GM18868 (cell line): ENCODE measurements at regions not wholly inside any gene's neighbourhood (a gene's known extent, or its start where the extent isn't known, plus 50 kb on each side); places are given as distances from the start of the nearest gene placed in this dataset.

Source experiments
- ATAC-seq: cut with Tn5 transposase; IDR thresholded peaks from one replicate; pipeline ENCODE4 v1.9.1; 2021; ENCODE audit warnings: mild to moderate bottlenecking, moderate library complexity; ENCODE audit not compliant: unreplicated experiment

DNA sequence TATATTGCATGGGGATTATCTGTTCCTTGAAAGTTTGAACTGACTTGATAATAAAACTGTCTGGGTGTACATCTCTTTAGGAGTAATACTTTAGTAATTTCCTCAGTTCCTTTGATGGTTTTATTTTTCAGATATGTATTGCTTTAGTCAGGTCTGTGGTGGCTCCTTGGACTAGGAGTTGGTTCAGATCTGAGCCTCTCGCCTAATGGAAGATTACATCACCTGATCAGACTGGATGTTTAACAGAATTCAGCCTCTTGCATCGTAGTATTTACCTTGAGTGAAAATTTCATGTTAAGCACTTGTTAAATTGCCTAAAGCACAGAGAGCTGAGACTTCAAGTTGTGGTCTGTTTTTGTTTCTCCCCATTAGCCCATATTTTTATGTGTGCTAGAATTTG is 267.3 kb downstream of the MAP2K4 start:
- no peak for ATAC-seq

DNA sequence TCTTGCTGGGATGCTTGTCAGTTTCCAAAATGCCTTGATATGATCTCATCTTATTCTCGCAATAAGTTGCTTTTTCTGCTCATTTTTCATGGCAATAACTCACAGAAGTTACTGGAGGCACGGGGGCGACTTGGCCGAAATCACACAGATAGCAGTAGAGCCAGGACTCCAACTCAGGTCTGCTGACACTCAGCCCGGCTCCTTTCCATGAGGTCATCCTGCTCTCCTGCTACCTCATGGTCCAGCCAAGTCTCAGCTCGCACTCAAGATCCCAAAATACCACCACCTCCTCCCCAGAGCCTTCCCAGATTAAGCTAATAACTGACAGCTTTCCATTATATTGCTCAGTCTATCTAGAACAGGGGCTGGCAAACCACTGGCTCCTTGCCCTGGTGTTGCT is 269.5 kb downstream of the MAP2K4 start:
- ATAC-seq, result no peak

DNA sequence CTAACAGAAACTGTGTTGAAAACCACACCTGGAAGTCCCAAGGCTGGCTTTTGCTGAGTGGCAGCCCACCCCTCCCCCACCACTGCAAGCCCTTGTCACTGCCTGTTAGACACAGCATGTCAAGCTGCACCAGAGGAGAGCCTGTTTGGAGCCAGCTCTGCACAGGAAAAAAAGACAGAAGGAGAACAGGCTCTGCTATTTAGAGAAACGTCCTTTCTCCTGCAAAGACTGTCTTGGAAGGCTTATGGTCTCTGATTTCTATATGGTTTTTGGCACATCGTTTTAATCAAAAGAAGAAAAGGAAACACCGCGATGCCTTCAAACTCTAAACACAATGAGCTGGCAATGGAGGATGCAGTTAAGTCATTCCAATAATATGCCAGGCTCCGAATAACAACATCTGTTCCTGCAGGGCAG is 275.5 kb downstream of the MAP2K4 start:
- no peak for ATAC-seq

GRCh38 chr17:12301551-12301950 is 280.9 kb downstream of the MAP2K4 start:
- ATAC-seq, result no peak

DNA sequence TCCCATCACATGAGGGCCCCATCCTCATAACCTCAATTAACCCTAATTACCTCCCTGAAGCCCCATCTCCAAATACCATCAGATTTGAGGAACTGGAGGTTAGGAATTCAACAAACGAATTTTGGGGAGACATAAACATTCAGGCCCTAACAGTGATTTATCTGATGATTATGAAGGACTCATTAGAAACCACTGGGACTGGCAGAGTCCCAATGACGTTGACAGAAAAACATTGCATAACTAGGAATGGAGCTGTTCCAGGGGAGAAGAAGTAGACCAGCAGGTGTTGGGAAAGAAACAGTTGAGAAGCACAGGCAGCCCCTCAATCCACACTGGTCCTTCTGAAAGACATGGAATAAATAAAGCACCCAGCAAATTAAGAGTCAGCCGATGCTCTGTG is 282.0 kb downstream of the MAP2K4 start:
- ATAC-seq, result no peak

GRCh38 chr17:12310811-12311210 is 290.1 kb downstream of the MAP2K4 start:
- no peak for ATAC-seq

GRCh38 chr17:12312692-12313091 is 292.0 kb downstream of the MAP2K4 start:
- ATAC-seq, result no peak

DNA sequence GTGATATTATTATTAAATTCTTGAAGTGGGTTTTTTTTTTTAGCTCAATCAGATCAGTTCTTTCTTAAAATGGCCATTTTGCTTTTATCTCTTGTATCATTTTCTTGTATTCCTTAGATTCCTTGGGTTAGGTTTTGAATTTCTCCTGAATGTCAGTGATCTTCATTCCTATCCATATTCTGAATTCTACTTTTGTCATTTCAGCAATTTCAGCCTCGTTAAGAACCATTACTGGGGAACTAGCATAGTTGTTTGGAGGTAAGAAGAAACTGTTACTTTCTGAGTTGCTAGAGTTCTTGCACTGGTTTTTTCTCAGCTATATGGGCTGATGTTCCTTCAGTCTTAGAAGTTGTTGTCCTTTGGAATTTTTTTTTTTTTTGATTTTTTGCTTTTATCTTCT is 293.1 kb downstream of the MAP2K4 start:
- no peak for ATAC-seq

GRCh38 chr17:12316021-12316420 is 295.3 kb downstream of the MAP2K4 start:
- ATAC-seq, result no peak

GRCh38 chr17:12318571-12319266 is 298.0 kb downstream of the MAP2K4 start:
- no peak for ATAC-seq

DNA sequence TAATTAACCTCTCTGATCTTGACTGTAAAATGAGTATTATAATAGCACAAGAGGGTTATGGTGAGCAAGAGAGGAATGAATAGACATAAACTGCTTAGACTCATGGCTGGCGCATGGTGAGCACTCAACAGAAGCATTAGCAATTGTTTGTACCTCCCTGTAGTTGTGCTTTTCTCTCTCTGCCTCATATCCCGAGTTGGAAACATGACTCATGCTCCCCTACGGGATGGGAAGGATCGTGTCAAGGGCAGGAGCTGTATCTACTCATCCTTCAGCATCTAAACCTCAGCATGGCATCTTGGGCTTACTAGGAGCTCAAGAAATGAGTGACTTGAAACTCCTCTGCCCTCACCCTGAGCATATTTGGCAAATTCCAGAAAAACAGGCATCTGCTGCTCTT is 299.6 kb downstream of the MAP2K4 start:
- ATAC-seq, result no peak

DNA sequence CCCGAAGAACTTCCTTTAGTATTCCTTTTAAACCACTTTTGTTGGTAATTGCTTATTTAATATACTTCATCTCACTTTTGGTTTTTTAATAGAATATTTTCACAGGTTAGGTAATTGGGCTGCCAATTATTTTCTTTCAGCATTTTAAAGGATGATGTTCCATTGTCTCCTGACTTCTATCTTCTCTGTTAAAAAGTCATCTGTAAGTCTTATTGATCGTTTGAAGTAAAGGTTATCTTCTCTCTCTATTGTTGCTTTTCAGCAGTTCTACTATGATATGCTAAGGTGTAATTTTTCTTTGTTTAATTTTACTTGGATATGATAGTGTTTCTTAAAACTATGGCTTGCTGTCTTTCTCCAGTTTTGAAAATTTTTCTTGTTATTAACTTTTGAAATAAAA is 307.5 kb downstream of the MAP2K4 start:
- no peak for ATAC-seq

- no peak for ATAC-seq
These were observed 309.8 kb downstream of the MAP2K4 start for GRCh38 chr17:12330456-12330855.

DNA sequence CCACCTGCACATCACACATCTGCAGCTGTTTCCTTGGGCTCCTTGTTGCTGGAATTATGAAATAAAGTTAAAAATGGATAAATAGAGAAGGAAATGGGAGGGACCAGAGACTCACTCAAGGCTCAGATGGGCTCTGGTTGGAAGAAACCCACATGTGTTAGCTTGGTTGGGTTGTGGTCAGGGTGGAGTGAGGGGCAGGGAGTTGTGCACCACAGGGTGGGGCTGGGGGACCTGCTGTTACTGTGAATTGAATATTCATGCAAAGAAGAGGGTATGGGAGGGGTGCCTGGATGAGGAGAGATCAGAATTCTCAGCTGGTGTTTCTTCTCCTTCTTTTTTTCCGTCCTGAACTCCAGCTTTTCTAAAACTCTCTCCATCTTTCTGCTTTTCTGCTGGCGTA is 320.7 kb downstream of the MAP2K4 start:
- ATAC-seq, result no peak

DNA sequence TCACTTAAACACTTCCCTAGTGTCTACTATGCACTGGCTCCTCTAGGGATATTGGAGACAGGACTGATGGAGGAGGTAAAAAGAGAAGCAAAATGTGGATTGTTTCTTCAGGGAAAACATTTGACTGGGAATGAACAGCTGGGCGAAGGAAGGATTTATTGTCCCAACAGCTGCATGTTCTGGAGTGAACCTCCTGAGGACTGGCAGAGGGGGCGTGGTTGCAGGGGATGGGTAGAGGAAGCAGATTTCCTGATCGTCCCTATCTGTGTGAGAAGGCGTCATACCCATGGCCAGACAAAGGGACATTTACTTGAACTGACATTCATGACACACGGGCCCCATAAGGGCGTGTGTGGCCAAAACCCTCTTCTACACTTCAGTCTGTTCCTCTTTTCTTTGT is 321.5 kb downstream of the MAP2K4 start:
- no peak for ATAC-seq

DNA sequence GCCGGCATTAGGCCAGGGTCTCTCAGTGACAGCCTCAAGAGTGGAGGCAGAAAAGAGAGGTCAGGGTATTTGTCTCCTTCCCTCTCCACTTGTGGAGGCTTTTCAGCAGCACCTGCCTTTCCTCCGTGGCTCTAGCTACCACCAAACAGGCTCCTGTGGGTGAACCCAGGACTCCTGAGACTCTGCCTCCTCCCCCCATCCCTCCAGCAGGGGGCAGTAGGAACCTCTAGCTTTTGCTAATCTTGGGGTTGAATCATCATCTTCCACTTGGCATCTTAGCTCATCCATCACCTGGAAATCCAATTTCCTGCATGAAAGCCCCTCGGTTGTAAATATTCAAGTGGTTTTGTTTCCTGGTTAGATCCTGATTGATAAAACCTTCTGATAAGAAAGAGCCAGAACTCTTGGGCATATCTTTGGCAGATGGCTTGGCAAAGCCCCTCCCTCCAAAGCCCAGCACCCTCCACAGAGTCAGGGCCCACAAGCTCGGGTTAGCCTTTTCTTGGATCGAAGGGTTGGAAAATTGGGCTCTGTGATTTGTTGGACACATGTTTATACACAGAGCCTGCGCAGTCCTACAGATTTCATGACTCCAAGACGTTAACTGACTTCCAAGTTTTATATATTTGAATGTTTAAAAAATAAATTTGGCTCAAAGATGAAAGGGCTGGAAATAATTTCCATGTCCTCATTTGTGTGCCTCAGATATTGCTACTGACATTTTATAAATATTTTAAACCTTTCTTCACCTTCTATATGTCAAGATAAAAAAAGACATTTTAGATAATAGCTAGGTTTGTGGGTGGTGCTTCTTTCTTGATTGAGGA is 322.1 kb downstream of the MAP2K4 start:
- ATAC-seq, result peak; percentile 82

- ATAC-seq, result no peak
These were observed 317.2 kb upstream of the MYOCD start for GRCh38 chr17:12348476-12348875.

GRCh38 chr17:12349297-12349696 is 316.4 kb upstream of the MYOCD start:
- ATAC-seq, result no peak

GRCh38 chr17:12352127-12352526 is 313.6 kb upstream of the MYOCD start:
- no peak for ATAC-seq

- ATAC-seq, result no peak
These were observed 308.1 kb upstream of the MYOCD start for GRCh38 chr17:12357600-12357999.

DNA sequence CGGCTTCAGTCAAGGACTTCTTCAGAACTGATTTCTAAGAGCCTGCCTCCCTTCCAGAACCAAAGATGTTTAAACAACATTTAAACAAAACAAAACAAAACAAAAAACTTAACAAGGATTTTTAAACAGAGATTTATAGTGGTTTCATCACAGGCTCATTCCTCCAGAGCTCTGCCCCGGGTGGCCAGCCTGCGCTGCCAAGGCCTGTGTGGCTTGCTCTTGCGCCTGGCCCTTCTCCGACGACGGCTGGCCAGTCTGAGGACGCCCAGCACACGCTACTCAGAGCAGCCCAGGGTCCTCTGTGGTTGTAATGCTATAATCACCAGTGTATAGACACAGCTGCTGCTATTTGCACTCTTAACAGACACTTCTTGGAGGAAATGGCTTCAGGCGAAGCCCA is 307.2 kb upstream of the MYOCD start:
- ATAC-seq, result no peak

GRCh38 chr17:12362853-12363455 is 302.7 kb upstream of the MYOCD start:
- ATAC-seq, result no peak
